ENCODE measurements at regions not wholly inside any gene's neighbourhood (a gene's known extent, or its start where the extent isn't known, plus 50 kb on each side); places are given as distances from the start of the nearest gene placed in this dataset.

DNA sequence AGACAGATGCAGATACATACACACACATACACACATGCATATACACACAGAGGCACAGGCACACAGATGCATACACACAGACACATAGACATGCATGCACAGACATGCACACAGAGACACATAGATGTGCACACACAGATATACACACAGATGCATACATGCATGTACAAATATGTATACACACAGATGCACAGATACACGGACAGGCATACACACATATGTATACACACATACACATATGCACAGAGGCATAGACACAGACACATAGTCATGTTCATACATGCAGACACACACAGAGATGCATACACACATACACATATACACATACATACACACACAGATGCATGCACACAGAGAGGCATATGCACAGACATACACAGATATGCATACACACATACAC lies 437.3 kb upstream of the SMIM21 start:
- TF ChIP-seq, protein P1, sequence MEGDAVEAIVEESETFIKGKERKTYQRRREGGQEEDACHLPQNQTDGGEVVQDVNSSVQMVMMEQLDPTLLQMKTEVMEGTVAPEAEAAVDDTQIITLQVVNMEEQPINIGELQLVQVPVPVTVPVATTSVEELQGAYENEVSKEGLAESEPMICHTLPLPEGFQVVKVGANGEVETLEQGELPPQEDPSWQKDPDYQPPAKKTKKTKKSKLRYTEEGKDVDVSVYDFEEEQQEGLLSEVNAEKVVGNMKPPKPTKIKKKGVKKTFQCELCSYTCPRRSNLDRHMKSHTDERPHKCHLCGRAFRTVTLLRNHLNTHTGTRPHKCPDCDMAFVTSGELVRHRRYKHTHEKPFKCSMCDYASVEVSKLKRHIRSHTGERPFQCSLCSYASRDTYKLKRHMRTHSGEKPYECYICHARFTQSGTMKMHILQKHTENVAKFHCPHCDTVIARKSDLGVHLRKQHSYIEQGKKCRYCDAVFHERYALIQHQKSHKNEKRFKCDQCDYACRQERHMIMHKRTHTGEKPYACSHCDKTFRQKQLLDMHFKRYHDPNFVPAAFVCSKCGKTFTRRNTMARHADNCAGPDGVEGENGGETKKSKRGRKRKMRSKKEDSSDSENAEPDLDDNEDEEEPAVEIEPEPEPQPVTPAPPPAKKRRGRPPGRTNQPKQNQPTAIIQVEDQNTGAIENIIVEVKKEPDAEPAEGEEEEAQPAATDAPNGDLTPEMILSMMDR (conservative IDR thresholded peaks at IDR 0.05; ENCODE audit: low read depth in 2 of 2) = no peak
- no peak for TF ChIP-seq POLR2AphosphoS5 (IDR thresholded peaks at IDR 0.05; ENCODE audit: low read depth)

Measured in GM23338 (cell line).